ENCODE measurements at regions not wholly inside any gene's neighbourhood (a gene's known extent, or its start where the extent isn't known, plus 50 kb on each side); places are given as distances from the start of the nearest gene placed in this dataset.

GRCh38 chr18:73954268-73954667 is 193.4 kb downstream of the FBXO15 start:
- TF ChIP-seq CTCF (conservative IDR thresholded peaks at IDR 0.05) = no peak
- no peak for TF ChIP-seq ZFX (IDR thresholded peaks at IDR 0.05)

Measured in C4-2B (cell line).